NCI-H446 treated with DMSO at 0.1 percent for 48 hours (cell line): ENCODE measurements at regions not wholly inside any gene's neighbourhood (a gene's known extent, or its start where the extent isn't known, plus 50 kb on each side); places are given as distances from the start of the nearest gene placed in this dataset.
A peak's percentile ranks its signal among the peaks of the same experiment; 100 is the strongest.
"Not testable (repeated sequence)": the region's sequence is repeated elsewhere in the genome, so short reads cannot be mapped to it uniquely, and the experiment has no call there.

ENCODE experiments used
- DNase-seq: peaks from one replicate; lab custom pipeline; 2025; lab: John Stamatoyannopoulos, UW

DNA sequence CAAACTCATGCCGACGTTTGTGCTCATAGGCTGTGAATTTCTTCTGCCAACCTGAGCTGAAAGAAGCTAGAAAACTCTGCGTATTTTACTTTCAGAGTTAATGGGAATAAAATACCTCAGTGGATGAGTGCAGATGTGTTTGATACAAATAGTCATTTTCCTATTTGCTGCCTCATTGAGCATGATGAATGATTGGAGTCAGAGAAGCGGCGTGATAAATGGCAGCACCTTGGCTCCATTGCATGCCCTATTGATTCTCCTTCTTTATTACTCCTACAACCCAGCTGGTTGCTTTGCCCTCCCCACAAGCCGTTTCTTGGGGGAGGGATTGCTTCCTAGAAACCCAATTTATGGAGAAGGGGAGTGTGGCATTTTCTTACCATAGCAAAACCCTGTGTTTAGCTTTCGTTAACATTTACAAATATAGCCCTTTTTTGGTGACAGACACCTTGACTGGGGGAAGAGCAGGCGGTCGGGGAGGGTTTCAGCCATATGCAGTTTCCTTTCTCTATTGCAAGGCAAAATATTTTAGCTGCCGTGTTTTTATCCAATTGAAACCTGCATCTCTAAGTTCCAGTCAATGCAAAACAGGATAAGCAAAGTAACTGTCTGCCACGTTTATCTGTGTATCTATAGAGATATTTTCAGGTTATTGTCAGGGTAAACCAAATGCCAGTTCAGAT, 93.1 kb upstream of the TBCA start:
- peak; percentile 78 for DNase-seq

DNA sequence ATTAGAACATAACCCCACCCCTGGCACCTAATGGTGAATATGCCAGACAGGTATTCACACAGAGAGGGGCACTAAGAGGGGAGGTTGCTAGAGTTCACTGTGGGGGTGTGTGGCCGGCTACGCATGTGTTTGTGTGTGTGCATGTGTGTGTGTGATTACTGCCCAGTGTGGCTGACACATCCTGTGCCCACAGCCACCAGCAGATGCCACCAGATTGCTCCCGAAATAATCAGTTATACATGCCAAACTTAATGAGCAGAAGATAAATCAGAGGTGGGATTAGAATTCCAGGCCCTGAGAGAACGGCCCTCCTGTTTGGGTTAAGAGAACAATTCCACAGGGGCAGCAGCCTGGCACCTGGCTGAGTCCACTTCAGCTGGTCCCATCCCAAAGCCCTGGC, 91.8 kb upstream of the TBCA start:
- no peak for DNase-seq

DNA sequence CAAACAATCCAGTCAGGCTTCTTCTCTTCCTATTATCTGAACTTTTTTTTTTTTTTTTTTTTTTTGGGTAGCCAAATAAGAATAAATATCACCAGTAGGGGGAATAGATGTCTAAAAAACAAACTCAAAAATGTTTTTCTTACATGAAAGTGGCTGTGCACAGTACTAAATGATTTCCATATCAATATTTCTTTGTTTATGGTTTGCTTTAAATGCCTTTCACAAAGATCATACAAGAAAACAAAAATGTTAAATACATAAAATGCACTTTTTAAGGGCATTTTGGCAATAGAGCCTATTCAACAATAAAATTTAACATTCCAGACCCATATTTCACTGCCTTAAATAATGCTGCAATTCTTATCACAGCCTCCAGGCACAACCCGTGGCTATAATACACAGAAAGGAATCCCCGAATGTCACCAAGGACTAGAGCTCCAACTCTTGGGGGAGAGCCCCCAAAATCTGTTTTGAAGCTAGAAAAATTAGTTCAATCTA, 91.1 kb upstream of the TBCA start:
- DNase-seq = no peak

DNA sequence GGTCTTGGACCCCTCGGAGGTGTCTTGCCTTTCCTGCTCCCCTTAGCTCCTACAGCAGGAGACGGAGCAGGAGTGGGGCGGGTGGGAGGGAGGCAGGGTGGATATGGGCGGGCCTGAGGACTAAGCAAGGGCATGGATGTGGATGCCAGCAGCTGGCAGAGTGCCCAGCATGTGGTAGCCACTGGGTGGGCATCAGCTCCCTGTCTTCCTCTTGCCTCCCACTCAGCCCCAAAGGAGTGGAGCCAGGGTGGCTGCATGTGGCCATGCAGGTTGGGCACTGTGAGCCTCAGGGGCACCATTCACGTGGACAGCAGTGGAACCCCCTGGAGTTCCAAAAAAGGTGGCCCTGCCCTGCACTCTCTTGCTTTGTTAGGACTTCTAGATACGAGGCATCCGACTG, 90.1 kb upstream of the TBCA start:
- DNase-seq = no peak

DNA sequence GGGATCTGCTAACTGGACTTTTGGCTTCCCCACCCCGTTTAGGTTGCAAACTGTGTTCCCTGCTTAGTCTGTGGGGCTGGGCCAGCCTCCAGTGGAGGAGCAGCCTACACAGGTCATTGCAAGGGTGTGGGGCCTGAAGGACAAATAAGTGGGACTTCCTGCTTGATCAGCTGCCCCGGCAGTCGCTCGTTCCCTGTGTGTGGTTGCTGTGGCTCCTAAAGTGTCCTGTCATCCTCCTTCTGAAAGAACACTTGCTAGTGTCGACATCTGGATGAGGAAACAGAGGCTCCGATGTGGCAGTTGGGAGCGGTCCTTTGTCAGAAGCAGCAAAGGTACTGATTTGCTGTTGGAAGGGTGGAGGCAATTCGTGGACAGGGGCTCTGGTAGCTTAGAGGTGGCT, 88.9 kb upstream of the TBCA start:
- no peak for DNase-seq

DNA sequence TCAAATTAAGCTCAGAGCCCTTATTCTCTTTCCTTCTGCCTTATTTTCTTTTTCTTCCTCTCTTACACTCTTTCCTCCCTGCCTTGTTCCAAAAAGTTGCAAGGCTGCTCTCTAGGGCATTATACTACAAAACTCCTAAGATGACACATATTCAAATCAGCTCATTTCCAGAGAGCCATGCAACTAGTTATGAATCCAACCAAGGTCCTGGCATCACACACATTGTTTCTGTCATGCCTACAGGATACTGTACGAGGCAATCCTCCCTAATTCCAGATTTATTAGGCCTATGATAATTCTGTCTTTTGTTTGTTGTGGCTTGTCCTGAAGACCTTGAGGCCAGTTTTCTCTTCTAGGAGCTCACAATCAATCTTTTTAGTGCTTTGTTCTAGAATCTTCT, 87.0 kb upstream of the TBCA start:
- DNase-seq = no peak

DNA sequence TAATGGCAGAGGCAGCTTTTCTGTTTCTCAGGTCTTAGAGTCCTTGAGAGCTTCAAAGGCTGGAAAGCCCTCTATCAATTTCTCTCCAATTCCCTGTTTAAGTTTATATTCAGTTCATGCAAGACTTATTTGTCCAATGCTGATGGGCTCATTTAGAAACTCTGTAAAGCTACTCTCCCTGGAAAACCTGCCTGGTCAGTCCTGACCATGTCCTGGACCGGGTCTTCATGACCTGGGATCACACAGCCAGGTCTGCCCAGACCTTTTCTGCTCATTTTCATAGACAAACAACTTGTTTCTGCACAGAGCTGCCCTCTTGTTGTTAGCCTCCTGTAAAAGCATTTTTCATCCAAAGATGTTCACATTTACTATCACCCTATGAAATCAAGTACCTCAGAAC, 85.4 kb upstream of the TBCA start:
- DNase-seq = no peak

DNA sequence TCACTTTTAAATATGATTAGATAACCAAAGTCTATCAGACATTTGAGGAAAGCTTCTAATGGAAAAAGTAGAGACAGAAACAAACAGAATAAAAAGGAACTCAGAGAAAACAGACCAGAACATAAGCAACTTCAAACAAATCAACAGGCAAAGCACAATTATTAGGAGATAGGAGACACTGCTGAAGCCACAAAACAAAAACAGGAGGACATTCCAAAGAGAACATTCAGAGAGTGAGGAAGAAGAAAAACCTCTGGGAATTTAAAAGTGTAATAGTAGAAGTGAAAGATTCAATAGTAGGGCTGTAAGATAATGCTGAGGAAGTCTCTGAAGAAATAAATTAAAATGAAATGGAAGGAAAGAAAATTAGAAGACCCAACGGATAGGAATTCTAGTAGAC, 83.2 kb upstream of the TBCA start:
- no peak for DNase-seq

DNA sequence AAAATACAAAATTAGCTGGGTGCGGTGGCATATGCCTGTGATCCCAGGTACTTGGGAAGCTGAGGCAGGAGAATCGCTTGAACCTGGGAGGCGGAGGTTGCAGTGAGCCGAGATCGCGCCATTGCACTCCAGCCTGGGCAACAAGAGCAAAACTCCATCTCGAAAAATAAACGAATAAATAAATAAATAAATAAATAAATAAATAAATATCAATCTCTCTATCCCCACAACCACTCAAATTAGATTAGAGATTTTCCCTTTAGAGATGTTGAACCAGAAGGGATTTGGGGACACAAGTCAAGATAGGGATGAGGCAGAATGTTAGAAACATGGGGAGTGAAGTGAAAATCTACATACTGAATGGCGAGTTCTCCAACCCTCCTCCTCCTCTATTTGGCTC, 82.5 kb upstream of the TBCA start:
- not testable (repeated sequence) for DNase-seq

DNA sequence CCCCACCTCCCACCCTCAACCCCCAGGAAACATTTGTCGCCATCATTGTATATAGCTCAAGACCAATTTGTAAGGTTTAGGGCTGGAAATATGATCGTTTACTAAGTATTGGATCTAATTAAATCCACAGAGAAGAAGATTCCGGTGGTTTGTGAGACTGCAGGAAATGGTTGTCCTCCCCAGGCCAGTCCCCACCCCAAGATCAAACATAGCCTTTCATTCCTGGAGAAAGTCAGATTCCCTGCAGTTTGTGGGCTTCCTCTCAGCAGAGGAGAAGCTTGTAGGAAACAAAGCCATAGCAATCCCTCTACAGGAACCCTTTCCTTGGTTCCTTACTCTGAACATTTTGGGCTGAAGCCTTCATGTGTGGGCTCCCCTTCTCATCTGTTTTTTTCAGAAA, 79.2 kb upstream of the TBCA start:
- DNase-seq = no peak

DNA sequence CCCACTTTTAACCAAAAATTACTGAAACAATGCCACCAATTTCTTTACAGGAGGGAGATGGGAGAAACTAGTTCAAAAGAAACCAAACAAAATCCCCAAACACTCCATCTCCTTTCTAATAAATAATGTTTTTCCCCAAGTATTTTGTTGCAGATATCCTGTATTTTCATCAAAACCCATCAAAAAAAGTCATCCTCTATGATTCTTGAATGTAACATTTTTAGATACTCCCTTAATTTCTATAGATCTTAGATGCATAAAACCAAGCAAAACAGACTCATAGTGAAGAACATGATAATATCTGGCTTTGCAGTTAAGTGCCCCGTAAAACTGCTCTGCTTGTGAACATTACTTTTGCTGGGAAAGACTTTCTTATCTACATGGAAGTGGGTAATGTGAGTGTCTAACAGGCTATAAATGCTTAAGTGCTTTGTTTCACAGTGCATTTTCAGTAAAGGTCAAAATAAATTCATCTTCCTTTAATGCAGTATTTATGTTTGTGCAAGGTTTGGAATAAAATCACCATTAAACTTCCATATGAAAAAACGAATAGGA, 77.3 kb upstream of the TBCA start:
- no peak for DNase-seq

DNA sequence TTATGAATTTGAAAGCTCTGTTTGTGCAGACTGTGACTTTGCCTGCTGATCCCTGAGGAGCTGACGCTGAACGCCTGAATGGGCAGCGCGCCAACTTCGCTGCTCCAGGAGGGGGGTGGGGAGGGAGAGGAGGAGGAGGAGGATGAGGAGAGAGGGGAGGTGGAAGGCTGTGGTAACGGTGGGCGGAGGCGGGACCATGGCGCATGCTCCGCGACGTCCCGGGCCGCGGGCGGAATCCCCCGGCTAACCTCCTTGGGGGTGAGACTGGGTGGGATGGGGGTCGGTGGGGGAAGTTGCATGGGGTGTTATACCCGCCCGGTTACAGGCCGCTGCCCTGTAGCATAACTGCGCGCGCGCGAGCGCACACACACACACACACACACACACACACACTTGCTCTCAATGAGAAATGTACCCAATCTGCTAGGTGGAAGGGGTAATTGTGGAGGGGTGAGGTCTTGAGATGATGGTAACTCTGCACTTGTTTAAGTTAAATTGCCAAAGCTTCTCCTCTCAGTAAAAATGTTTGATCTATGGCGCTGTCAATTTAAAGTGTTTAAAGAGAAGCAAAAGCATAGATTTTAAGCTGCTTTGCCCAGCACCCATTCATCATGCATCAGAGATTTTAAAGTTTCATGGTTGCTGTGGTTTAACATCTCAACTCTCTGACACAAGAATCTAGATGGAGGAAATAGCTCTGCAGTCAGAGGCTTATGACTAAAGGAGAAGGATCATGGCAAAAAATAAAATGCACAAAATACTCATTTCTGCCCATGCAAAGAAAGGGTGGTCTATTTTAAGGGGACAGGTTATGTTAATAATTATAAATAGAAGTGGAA, 76.6 kb upstream of the TBCA start:
- no peak for DNase-seq

DNA sequence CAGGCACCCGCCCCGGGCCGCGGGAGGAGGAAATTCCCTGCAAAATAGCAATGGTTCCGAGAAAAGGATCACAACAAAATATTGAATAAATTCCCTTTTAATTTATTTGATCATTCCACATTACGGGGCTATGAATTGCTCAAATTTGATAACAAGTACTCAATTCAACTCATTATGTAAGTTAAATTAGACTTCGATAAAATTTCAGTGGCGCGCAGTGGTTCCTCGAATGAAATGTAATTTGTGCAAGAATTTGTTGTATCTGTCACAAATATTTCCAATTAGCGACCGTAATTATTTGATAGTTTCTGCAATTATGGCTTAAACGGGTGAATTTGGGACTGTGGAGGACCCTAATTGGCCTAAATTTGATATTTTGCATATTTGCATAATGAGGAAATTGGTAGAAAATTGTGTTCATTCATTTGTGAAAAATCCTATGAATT, 76.0 kb upstream of the TBCA start:
- DNase-seq = no peak

DNA sequence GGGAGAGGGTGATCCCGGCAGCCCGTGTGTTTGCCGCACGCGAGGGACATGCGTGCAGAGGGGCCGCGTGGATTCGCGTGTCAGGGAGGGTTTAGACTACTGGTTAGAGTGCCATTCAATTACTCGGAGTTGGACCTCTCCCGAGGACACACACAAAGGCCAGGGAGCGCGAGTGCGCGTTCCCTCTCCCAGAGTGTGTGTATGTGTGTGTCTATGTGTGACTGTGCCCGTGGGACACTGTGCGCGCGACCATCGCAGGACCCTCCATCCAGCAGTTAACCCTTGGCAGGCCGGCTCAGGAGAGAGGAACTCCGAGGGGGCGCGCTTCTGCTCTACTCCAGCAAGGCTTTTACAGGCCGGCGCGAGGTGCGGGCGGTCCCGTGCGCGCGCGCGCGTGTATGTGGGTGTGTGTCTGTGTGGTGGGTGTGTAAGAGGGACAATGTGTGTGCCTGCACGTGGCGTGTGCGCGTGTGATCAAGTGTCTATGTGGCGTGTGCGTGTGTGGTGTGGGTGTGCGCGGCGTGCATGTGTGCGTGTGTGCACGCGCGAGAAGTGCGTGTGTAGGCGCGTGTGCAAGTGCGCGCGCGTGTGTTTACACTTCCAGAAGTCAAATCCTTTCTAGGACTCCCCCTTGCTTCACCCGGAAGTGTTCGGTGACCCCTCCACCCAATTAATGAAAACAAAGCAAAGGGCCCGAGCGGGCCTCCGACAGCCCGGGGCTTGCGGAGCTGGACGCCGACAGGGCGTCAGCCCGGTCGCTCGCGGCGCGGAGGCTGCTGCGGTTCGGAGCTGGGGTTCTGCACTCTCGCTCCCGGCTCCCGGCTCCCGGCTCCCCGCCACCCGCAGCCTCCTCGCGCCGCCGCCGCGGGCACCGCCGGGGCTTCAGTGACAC, 75.3 kb upstream of the TBCA start:
- no peak for DNase-seq

DNA sequence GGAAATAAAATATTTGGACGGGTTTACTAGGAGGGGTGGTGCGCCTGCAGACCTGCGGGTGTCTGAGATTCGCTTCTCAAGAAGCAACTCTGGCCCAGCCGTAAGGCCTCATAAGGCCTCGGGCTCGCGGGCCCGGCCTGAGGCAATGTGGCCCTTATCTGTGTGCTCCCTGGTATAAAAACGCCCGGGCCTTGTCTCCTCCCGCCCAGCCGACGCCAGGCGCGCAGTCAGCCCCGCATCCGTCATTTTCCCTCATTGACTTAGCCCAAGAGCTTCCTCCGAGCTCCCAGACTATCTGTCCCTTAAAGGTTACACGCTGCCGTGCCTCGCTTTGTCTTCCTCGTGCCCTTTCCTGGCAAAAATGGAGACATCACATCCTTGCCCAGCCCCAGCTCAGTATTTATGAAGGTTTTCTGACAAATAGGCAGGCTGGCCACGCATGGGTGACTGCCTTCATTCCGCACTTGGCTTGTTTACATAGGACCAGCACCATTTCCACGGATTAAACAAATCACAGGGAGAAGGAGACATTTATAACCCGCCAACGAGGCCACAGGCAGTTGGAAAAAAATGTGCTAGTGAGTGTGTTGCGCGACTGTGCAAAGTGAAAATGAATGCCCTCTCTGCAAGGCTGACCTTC, 74.5 kb upstream of the TBCA start:
- no peak for DNase-seq

DNA sequence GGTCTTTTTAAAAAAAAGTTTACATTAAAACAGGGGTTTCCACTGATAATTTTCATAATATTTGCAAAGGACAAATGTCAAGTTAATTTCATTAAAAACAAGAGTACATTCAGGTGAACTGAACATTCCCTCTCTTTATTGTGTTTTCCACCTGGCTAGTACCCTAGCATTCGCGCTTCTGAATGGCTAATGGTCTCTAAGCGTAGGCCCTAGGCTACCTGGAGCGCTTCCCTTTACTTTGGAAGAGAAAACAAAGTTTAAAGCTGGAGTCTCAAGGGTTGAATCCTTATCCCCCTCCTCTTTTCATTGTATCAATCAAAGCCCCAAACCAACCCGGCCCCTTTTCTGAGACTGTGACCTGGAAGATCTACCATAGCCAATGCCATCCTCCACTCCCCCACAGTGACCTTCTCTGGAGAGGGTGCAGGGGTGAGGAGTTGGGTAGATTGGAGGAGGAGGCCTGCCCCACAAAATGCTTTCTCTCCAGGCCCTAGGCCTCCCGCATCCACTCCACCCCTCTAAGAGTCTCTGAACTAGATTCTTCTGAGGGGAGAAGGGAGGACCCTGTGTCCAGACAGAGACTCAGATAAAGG, 73.3 kb upstream of the TBCA start:
- DNase-seq = no peak

DNA sequence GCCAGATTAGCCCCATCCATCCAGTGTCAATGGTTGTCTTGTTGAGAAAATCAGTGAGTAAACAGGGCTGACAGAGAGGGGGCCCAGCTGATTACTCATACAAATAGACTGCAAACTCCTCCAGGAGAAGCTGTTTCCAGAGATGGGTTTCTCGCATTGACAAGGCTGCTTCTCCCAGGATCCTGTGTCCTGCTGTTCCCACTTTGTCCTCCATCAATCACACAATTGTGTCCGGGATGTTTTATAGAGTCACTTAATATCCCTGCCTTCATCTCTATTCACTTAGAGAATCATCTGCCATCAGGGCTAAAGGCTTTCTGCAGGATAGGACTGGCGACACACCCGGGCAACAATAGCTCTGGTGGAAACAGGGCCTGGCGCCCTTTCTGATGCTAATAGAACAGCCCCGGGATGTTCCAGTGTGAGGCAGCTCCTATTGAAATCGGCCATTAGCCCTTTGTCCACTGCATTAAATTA, 71.7 kb upstream of the TBCA start:
- no peak for DNase-seq

DNA sequence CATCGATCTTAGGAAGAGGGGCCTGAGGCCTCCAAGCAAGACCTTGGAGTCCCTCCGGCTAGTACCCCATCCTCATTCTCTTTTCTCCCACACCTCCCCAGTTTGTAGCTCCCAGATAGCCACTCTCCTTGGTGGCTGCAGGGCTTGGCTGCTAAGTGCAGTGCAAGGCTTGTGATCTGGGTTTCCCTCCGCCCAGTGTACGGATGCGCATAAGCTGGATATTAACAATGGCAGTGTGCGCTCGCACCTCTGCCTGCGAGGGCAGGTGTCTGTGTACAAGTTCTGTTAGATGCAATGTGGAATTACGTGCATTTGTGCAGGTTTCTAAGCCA, 71.0 kb upstream of the TBCA start:
- DNase-seq = no peak

DNA sequence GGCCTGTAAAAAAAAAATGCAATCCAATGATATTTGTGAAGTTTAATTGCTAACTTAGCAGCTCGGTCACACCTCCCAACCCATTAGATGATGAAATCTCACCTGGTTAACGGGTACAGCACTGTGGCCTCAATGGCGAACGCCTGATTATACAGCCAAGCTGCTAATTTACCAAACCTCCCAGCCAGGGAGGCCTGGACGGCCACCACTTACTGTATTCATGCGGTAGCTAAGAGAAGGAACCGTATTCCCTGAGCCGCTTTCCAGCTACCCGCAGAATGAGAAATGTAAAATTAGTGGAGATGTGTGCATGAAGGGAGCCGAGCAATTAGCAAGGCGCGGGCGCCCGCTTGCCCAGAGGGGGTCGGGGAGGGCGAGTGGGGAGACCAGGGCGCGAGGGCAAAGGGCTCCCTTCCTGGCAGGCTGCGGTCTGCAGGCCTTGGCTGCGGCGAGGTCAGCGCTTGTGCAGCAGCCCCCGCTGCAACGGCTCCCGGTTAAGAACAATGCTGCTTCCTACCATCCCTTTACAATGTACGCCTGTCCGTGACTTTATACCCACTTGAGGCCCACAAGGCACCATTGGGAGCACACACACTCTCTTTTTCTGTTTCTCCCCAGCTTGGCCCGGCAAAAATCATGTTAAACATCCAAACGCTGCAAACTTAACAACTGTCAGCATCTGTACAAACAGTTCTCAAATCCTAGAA, 70.4 kb upstream of the TBCA start:
- no peak for DNase-seq

DNA sequence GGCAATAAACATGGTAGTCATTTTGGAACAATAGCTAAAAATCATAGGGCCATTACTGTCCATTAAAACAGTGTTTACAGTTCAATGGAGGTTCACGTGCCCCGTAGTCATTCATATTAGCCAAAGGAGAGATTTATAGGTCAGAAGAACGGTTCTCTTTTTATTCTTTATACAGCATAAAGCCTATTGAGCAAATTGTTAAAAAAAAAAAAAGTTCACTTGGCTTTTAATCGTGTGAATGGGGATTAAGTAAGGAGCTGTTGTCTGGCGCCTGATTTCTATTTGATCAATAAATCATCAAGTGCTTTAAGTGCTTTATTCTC, 69.1 kb upstream of the TBCA start:
- no peak for DNase-seq
